ENCODE measurements at regions not wholly inside any gene's neighbourhood (a gene's known extent, or its start where the extent isn't known, plus 50 kb on each side); places are given as distances from the start of the nearest gene placed in this dataset.

DNA sequence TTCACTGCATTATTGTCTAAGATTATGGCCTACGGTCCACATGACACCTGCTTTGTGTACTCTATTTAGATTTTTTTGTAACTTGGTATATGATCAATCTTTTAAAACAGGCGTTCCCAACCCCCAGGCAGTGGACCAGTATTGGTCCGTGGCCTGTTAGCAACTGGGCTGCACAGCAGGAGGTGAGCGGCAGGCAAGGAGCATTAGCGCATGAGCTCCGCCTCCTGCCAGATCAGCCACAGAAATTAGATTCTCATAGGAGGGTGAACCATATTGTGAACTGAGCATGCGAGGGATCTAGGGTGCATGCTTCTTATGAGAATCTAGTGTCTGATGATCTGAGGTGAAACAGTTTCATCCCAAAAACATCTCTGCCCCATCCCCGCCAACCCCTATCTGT is 228.4 kb upstream of the NR5A2 start:
- H3K4me3 ChIP-seq (ENCODE audit: low read depth, low read length), result no peak overlapping the region
- DNase-seq (ENCODE audit: low read depth), result no peak
- TF ChIP-seq, protein P1, sequence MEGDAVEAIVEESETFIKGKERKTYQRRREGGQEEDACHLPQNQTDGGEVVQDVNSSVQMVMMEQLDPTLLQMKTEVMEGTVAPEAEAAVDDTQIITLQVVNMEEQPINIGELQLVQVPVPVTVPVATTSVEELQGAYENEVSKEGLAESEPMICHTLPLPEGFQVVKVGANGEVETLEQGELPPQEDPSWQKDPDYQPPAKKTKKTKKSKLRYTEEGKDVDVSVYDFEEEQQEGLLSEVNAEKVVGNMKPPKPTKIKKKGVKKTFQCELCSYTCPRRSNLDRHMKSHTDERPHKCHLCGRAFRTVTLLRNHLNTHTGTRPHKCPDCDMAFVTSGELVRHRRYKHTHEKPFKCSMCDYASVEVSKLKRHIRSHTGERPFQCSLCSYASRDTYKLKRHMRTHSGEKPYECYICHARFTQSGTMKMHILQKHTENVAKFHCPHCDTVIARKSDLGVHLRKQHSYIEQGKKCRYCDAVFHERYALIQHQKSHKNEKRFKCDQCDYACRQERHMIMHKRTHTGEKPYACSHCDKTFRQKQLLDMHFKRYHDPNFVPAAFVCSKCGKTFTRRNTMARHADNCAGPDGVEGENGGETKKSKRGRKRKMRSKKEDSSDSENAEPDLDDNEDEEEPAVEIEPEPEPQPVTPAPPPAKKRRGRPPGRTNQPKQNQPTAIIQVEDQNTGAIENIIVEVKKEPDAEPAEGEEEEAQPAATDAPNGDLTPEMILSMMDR (IDR thresholded peaks at IDR 0.05; ENCODE audit: insufficient read depth, low read depth, low read length, missing control alignments), result no peak

DNA sequence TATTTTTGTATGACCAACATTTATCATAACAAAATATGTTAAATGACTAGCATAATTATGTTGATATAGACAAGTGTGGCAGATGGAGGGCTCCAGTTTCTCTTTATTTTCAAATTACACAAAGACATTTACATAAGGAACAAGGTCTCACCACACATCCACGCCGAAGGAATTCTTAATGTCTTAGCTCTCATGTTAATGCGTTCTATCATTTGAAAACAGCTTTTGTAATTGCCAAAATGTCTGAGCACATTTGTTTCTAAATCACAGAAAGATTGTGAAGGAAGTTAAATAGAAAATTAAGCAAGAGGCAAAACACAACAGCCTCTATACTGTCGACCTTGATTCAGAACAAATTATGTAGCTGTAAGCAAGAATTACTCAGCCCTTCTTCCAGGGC is 223.0 kb upstream of the NR5A2 start:
- no peak for DNase-seq (ENCODE audit: low read depth)
- TF ChIP-seq, protein P1 (IDR thresholded peaks at IDR 0.05; ENCODE audit: insufficient read depth, low read depth, low read length, missing control alignments), result no peak
- no peak overlapping the region for H3K4me3 ChIP-seq (ENCODE audit: low read depth, low read length)

DNA sequence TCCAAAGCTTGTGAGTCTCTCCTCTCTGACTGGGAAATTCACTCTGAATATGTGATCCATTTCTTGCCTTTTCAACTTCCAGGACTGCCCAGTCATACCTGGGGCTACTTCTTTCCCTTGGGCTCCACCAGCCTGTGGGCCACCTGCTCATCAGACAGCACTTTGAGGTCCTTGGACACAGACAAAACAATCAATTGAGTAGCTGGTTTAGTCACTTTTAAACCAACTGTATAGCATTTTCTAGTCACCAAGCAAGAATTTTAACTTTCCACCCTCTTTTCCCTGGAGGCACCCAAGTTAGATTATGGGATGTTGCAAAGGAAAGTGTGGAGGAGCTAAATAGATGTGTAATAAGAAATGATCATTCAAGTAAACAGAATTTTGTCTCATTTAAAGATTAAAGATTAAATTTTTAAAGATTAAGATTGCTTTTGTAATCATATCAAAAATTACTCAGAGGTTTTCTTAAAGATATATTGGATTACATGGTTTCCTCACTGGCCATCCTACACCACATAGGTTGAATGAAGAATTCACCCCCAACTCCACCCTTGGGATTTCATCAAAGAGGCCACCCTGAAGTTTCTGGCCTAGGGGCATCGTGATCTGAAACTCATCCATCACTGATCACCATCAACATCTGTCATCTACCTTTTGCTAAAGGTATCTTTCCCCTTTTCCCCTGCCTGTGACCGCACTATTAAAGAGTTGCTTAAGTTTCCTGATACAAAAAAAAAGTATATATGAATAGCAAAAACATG is 219.2 kb upstream of the NR5A2 start:
- no peak for DNase-seq (ENCODE audit: low read depth)
- no peak overlapping the region for H3K4me3 ChIP-seq (ENCODE audit: low read depth, low read length)
- TF ChIP-seq, protein P1 (IDR thresholded peaks at IDR 0.05; ENCODE audit: insufficient read depth, low read depth, low read length, missing control alignments), result no peak

GRCh38 chr1:199809311-199809710 is 218.2 kb upstream of the NR5A2 start:
- TF ChIP-seq, protein P1 (IDR thresholded peaks at IDR 0.05; ENCODE audit: insufficient read depth, low read depth, low read length, missing control alignments), result no peak
- DNase-seq (ENCODE audit: low read depth), result no peak
- H3K4me3 ChIP-seq (ENCODE audit: low read depth, low read length), result no peak overlapping the region

GRCh38 chr1:199811163-199811562 is 216.3 kb upstream of the NR5A2 start:
- no peak overlapping the region for H3K4me3 ChIP-seq (ENCODE audit: low read depth, low read length)
- TF ChIP-seq, protein P1 (IDR thresholded peaks at IDR 0.05; ENCODE audit: insufficient read depth, low read depth, low read length, missing control alignments), result no peak
- DNase-seq (ENCODE audit: low read depth), result no peak

DNA sequence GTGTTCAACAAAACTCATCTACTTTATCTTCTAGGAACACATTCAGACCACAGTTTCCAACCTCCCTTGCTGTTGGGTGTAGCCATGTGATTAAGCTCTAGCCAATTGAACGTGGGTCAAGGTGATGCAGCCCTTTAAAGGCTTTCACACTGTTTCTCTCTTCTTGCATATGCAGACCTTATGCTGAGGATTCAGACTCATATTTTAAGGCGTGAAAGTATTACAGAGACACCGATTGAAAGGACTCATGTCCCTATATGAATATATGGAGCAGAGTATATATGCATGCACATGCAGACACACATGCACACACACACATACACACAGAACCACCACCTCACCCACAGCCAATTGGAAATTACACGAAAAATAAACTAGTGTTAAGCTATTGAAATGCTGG is 214.3 kb upstream of the NR5A2 start:
- no peak overlapping the region for H3K4me3 ChIP-seq (ENCODE audit: low read depth, low read length)
- no peak for DNase-seq (ENCODE audit: low read depth)
- TF ChIP-seq, protein P1 (IDR thresholded peaks at IDR 0.05; ENCODE audit: insufficient read depth, low read depth, low read length, missing control alignments), result no peak

DNA sequence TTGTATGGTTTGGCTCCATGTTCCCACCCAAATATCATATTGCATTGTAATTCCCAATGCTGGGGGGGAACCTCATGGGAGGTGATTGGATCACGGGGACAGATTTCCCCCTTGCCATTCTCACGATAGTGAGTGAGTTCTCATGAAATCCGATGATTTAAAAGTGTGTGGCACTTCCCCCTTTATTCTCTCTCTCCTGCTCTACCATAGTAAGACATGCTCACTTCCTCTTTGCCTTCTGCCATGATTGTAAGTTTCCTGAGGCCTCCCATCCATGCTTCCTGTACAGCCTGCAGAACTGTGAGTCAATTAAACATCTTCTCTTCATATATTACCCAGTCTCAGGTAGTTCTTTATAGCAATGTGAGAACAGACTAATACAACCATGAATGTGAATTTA is 211.6 kb upstream of the NR5A2 start:
- H3K4me3 ChIP-seq (ENCODE audit: low read depth, low read length), result no peak overlapping the region
- DNase-seq (ENCODE audit: low read depth), result no peak
- TF ChIP-seq, protein P1 (IDR thresholded peaks at IDR 0.05; ENCODE audit: insufficient read depth, low read depth, low read length, missing control alignments), result no peak

Measured in GM12865 (cell line).